HEK293 (cell line): ENCODE measurements at regions not wholly inside any gene's neighbourhood (a gene's known extent, or its start where the extent isn't known, plus 50 kb on each side); places are given as distances from the start of the nearest gene placed in this dataset.

Source experiments
- CTCF ChIA-PET: fragments of 350-600 bp; formaldehyde crosslinking; extraction: SDS; loops from one replicate; lab custom pipeline; 2021; ENCODE audit warnings: antibody characterized with exemption; lab: Yijun Ruan, JAX
- POLR2A ChIA-PET: fragments of 300-600 bp; formaldehyde crosslinking; extraction: SDS; loops from one replicate; lab custom pipeline; 2020; ENCODE audit warnings: antibody characterized with exemption, inconsistent platforms; lab: Yijun Ruan, JAX
- H3K27ac ChIP-seq: fragments of 200-500 bp; sonication (Bioruptor generic); 2 replicates; pipeline ENCODE4 v1.5.1; 2014; ENCODE audit warnings: low read depth, low read length, control low read depth, inconsistent platforms; ENCODE audit errors: extremely low read depth
- H3K36me3 ChIP-seq, 2 experiments: fragments of 200-500 bp in 1 of 2; sonication (Bioruptor generic) in 1 of 2; 1 replicate in 1 of 2; 2 replicates in 1 of 2; pipeline ENCODE4 v1.5.1; 2014 to 2017; ENCODE audit warnings: inconsistent platforms in 2 of 2, low read length in 2 of 2; ENCODE audit not compliant: control insufficient read depth in 2 of 2, insufficient read depth in 1 of 2
- H3K4me1 ChIP-seq: fragments of 200-500 bp; sonication (Bioruptor generic); 2 replicates; pipeline ENCODE4 v1.5.1; 2014; ENCODE audit warnings: mild to moderate bottlenecking, low read length, inconsistent platforms; ENCODE audit not compliant: control insufficient read depth, insufficient read depth
- H3K4me3 ChIP-seq: 2 replicates; pipeline ENCODE4 v1.5.1; 2011; ENCODE audit warnings: low read depth, mild to moderate bottlenecking, control low read depth, low read length, moderate library complexity
- H3K9me3 ChIP-seq: fragments of 200-500 bp; sonication (Bioruptor generic); 2 replicates; pipeline ENCODE4 v1.5.1; 2014; ENCODE audit warnings: low read depth, low read length, inconsistent platforms; ENCODE audit not compliant: control insufficient read depth, insufficient read depth
- GFI1B ChIP-seq: fragments of 450-650 bp; formaldehyde crosslinking; IDR thresholded peaks from 2 replicates; pipeline ENCODE4 v1.5.1; 2016; ENCODE audit warnings: missing biosample characterization, missing genetic modification characterization
- IKZF3 ChIP-seq: fragments of 450-650 bp; IDR thresholded peaks from 2 replicates; pipeline ENCODE4 v1.5.0; 2018; ENCODE audit warnings: missing biosample characterization, mild to moderate bottlenecking, missing genetic modification characterization, moderate library complexity
- KLF1 ChIP-seq: fragments of 450-650 bp; formaldehyde crosslinking; IDR thresholded peaks from 2 replicates; pipeline ENCODE4 v1.5.1; 2016; ENCODE audit warnings: missing biosample characterization, missing genetic modification characterization
- SP2 ChIP-seq: fragments of 450-650 bp; formaldehyde crosslinking; IDR thresholded peaks from 2 replicates; pipeline ENCODE4 v1.5.1; 2016; ENCODE audit warnings: missing biosample characterization, missing genetic modification characterization
- WT1 ChIP-seq: fragments of 450-650 bp; formaldehyde crosslinking; IDR thresholded peaks from 2 replicates; pipeline ENCODE4 v1.5.1; 2016; ENCODE audit warnings: missing biosample characterization, missing genetic modification characterization
- ZBTB7A ChIP-seq: fragments of 450-650 bp; formaldehyde crosslinking; IDR thresholded peaks from 2 replicates; pipeline ENCODE4 v1.5.1; 2016; ENCODE audit warnings: low read depth, missing biosample characterization, missing genetic modification characterization
- ZEB2 ChIP-seq: fragments of 450-650 bp; formaldehyde crosslinking; IDR thresholded peaks from 2 replicates; pipeline ENCODE4 v1.5.1; 2016; ENCODE audit warnings: missing biosample characterization, missing genetic modification characterization
- ZFHX2 ChIP-seq: fragments of 450-650 bp; formaldehyde crosslinking; conservative IDR thresholded peaks from 2 replicates; pipeline ENCODE4 v1.5.1; 2016; ENCODE audit warnings: missing biosample characterization, missing genetic modification characterization
- ZFP3 ChIP-seq: fragments of 450-650 bp; formaldehyde crosslinking; IDR thresholded peaks from 2 replicates; pipeline ENCODE4 v1.5.1; 2016; ENCODE audit warnings: low read depth, missing biosample characterization, missing genetic modification characterization
- ZNF112 ChIP-seq: fragments of 450-650 bp; formaldehyde crosslinking; IDR thresholded peaks from 2 replicates; pipeline ENCODE4 v1.5.0; 2017; ENCODE audit warnings: missing biosample characterization, missing genetic modification characterization
- ZNF19 ChIP-seq: fragments of 450-650 bp; formaldehyde crosslinking; IDR thresholded peaks from 2 replicates; pipeline ENCODE4; 2016; ENCODE audit warnings: missing biosample characterization, missing genetic modification characterization, low read depth
- ZNF248 ChIP-seq: fragments of 450-650 bp; formaldehyde crosslinking; IDR thresholded peaks from 2 replicates; pipeline ENCODE4 v1.5.1; 2017; ENCODE audit warnings: missing biosample characterization, missing genetic modification characterization
- ZNF354C ChIP-seq: fragments of 450-650 bp; formaldehyde crosslinking; IDR thresholded peaks from 2 replicates; pipeline ENCODE4 v1.5.1; 2016; ENCODE audit warnings: missing biosample characterization, missing genetic modification characterization, low read depth, borderline replicate concordance
- ZNF366 ChIP-seq: fragments of 450-650 bp; formaldehyde crosslinking; conservative IDR thresholded peaks from 2 replicates; pipeline ENCODE4 v1.5.1; 2016; ENCODE audit warnings: missing biosample characterization, missing genetic modification characterization
- ZNF549 ChIP-seq: fragments of 450-650 bp; IDR thresholded peaks from 2 replicates; pipeline ENCODE4 v1.5.1; 2018; ENCODE audit warnings: missing biosample characterization, missing genetic modification characterization, mild to moderate bottlenecking, inconsistent platforms, moderate library complexity
- ZNF560 ChIP-seq: fragments of 450-650 bp; formaldehyde crosslinking; IDR thresholded peaks from 2 replicates; pipeline ENCODE4 v1.5.1; 2017; ENCODE audit warnings: missing biosample characterization, missing genetic modification characterization, borderline replicate concordance
- ZNF600 ChIP-seq: fragments of 450-650 bp; formaldehyde crosslinking; IDR thresholded peaks from 2 replicates; pipeline ENCODE4 v1.5.1; 2016; ENCODE audit warnings: missing biosample characterization, missing genetic modification characterization
- ZNF610 ChIP-seq: fragments of 450-650 bp; formaldehyde crosslinking; IDR thresholded peaks from 2 replicates; pipeline ENCODE4 v1.5.1; 2016; ENCODE audit warnings: missing biosample characterization, missing genetic modification characterization, borderline replicate concordance
- ZNF629 ChIP-seq: fragments of 450-650 bp; formaldehyde crosslinking; IDR thresholded peaks from 2 replicates; pipeline ENCODE4 v1.5.1; 2017; ENCODE audit warnings: missing biosample characterization, missing genetic modification characterization
- ZNF658 ChIP-seq: fragments of 450-650 bp; formaldehyde crosslinking; IDR thresholded peaks from 2 replicates; pipeline ENCODE4; 2016; ENCODE audit warnings: missing biosample characterization, missing genetic modification characterization
- ZNF777 ChIP-seq: fragments of 450-650 bp; formaldehyde crosslinking; IDR thresholded peaks from 2 replicates; pipeline ENCODE4 v1.5.1; 2017; ENCODE audit warnings: missing biosample characterization, missing genetic modification characterization, borderline replicate concordance
- ZNF843 ChIP-seq: fragments of 450-650 bp; formaldehyde crosslinking; IDR thresholded peaks from 2 replicates; pipeline ENCODE4 v1.5.1; 2016; ENCODE audit warnings: missing biosample characterization, missing genetic modification characterization
- ZSCAN16 ChIP-seq: fragments of 450-650 bp; formaldehyde crosslinking; IDR thresholded peaks from 2 replicates; pipeline ENCODE4 v1.5.1; 2016; ENCODE audit warnings: missing biosample characterization, missing genetic modification characterization
- ZSCAN23 ChIP-seq: fragments of 450-650 bp; formaldehyde crosslinking; IDR thresholded peaks from 2 replicates; pipeline ENCODE4 v1.5.1; 2016; ENCODE audit warnings: missing biosample characterization, missing genetic modification characterization
- TF ChIP-seq, protein P1 (sequence below): fragments of 450-650 bp; formaldehyde crosslinking; IDR thresholded peaks from 2 replicates; pipeline ENCODE4 v1.5.1; 2016; ENCODE audit warnings: missing biosample characterization, missing genetic modification characterization
- TF ChIP-seq, protein P2 (sequence below): fragments of 450-650 bp; formaldehyde crosslinking; IDR thresholded peaks from 2 replicates; pipeline ENCODE4; 2016; ENCODE audit warnings: missing biosample characterization, missing genetic modification characterization
- TF ChIP-seq, protein P3 (sequence below): IDR thresholded peaks from 2 replicates; pipeline ENCODE4 v1.6.1; 2011; ENCODE audit warnings: mild to moderate bottlenecking, low read depth, low read length, borderline replicate concordance
- TF ChIP-seq, protein P4 (sequence below): fragments of 450-650 bp; formaldehyde crosslinking; IDR thresholded peaks from 2 replicates; pipeline ENCODE4 v1.5.1; 2017; ENCODE audit warnings: missing biosample characterization, missing genetic modification characterization

DNA sequence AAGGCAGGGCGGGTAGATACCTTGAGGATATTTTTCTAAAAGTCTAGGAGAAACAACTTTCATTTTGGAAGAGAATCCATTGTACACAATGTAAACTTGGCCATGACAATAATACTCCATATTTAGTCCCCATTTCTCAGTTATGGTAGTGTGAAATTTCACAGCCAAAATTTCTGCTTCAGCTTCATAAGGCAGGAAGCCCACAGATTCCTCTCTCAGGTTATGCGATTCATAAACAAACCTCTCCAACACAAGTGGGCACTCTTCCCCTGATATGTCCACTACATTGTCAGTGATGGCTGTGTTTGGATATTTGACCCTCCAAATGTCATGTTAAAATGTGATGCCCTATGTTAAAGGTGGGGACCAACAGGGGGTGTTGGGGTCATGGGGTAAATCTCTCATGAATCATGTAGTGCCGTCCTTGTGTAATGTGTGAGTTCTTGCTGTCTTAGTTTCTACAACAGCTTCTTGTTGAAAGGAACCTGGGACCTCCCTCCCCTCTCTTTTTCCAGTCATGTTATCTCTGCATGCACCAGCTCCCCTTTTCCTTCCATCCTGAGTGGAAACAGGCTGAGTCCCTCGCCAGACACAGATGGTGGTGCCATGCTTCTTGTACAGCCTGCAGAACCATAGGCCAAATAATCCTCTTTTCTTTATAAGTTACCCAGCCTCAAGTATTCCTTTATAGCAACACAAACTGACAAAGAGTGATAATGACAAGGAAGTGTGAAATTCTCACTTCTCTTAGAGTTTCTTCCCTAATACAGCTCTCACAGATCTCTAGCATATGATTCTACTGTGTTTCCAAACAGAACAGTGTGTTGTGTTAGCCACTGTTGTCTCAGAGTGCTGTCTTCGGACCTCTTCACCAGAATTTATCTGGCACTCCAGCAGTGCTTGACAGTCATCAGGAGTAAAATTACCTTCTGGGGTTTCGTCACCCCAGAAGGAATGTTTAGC, 598.4 kb upstream of the GNPDA2 start (continued):
- TF ChIP-seq ZNF19 (tag by site-specific recombination) (no peak), IKZF3 (tag by site-specific recombination) (no peak), ZNF560 (no peak), KLF1 (tag by site-specific recombination) (no peak), ZFP3 (no peak), ZSCAN23 (no peak), ZBTB7A (tag by site-specific recombination) (no peak), ZNF248 (tag by site-specific recombination) (no peak)
- TF ChIP-seq, protein P1, sequence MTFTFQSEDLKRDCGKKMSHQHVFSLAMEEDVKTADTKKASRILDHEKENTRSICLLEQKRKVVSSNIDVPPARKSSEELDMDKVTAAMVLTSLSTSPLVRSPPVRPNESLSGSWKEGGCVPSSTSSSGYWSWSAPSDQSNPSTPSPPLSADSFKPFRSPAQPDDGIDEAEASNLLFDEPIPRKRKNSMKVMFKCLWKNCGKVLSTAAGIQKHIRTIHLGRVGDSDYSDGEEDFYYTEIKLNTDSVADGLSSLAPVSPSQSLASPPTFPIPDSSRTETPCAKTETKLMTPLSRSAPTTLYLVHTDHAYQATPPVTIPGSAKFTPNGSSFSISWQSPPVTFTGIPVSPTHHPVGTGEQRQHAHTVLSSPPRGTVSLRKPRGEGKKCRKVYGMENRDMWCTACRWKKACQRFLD (tag by site-specific recombination), result no peak

DNA sequence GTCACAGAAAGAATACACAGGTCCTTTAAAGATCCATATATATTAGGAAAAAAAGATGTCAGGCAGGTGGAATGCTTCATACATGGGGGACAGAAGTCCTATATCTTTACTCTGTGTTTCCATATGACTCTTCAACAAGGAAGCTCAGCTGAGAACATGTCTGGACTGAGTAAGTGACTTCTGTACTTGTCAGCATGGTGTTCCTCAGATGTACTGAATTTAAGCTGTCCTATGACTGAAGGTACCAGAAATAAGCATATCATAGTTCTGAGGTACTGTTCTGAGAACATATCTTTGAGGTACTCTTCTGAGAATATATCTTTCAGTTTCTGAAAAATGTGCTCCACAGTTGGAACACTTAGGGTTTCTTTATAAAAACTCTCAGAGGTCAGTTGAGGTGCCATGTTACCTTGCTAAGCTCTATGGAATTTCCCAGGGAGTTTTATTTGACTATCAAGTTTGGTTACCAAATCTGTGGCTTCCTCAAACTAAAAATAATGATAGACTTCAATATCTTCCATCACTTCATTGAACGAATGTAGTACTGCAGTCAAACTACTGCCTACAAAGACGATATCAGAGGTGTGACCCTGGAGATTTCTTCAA, 597.2 kb upstream of the GNPDA2 start:
- Histone ChIP-seq H3K27ac (no peak overlapping the region), H3K9me3 (no peaks in the 10 kb centered on the region), H3K4me3 (no peak overlapping the region), H3K4me1 (no peaks in the 10 kb centered on the region), H3K36me3 (no peaks in the 10 kb centered on the region)
- ChIA-PET POLR2A (no interaction called here), CTCF (no interaction called here)
- TF ChIP-seq GFI1B (tag by site-specific recombination) (no peak), ZNF549 (tag by site-specific recombination) (no peak), ZNF112 (tag by site-specific recombination) (no peak), ZNF777 (tag by site-specific recombination) (no peak), ZNF658 (tag by site-specific recombination) (no peak)
- TF ChIP-seq, protein P2, sequence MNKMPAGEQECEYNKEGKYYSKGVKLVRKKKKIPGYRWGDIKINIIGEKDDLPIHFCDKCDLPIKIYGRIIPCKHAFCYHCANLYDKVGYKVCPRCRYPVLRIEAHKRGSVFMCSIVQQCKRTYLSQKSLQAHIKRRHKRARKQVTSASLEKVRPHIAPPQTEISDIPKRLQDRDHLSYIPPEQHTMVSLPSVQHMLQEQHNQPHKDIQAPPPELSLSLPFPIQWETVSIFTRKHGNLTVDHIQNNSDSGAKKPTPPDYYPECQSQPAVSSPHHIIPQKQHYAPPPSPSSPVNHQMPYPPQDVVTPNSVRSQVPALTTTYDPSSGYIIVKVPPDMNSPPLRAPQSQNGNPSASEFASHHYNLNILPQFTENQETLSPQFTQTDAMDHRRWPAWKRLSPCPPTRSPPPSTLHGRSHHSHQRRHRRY (tag by site-specific recombination), result no peak
- TF ChIP-seq, protein P3, sequence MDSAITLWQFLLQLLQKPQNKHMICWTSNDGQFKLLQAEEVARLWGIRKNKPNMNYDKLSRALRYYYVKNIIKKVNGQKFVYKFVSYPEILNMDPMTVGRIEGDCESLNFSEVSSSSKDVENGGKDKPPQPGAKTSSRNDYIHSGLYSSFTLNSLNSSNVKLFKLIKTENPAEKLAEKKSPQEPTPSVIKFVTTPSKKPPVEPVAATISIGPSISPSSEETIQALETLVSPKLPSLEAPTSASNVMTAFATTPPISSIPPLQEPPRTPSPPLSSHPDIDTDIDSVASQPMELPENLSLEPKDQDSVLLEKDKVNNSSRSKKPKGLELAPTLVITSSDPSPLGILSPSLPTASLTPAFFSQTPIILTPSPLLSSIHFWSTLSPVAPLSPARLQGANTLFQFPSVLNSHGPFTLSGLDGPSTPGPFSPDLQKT, result no peak
- TF ChIP-seq, all 188 proteins: peak for 0

DNA sequence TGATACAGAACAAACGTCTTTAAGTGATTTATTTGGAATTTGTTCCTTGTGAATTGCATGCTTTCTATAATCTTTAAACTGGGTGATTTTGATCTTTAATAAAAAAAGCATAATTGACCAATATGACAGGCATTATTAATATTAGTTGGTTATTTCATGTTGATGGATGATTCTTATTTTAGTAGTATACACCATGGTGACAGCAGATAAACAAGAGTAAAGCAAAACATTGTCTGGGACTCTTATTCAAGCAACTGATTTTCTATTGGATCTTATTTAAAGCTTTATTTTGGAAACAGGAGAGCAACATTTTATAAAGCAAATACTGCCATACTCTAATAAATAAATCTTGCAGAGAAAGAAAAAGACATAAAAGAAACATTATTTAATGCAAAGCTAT, 591.4 kb upstream of the GNPDA2 start:
- no peaks in the 10 kb centered on the region for H3K36me3 ChIP-seq
- no peaks in the 10 kb centered on the region for H3K9me3 ChIP-seq
- no peak overlapping the region for H3K27ac ChIP-seq
- H3K4me1 ChIP-seq, result no peaks in the 10 kb centered on the region
- no peak overlapping the region for H3K4me3 ChIP-seq
- POLR2A ChIA-PET, result no interaction called here
- CTCF ChIA-PET, result no interaction called here
- no peak for TF ChIP-seq ZNF366 (tag by site-specific recombination)
- TF ChIP-seq ZNF600, result no peak
- no peak for TF ChIP-seq ZNF354C (tag by site-specific recombination)
- no peak for TF ChIP-seq ZNF629
- no peak for TF ChIP-seq ZSCAN16 (tag by site-specific recombination)
- TF ChIP-seq ZNF112 (tag by site-specific recombination), result no peak
- no peak for TF ChIP-seq ZNF843 (tag by site-specific recombination)
- TF ChIP-seq, protein P4, sequence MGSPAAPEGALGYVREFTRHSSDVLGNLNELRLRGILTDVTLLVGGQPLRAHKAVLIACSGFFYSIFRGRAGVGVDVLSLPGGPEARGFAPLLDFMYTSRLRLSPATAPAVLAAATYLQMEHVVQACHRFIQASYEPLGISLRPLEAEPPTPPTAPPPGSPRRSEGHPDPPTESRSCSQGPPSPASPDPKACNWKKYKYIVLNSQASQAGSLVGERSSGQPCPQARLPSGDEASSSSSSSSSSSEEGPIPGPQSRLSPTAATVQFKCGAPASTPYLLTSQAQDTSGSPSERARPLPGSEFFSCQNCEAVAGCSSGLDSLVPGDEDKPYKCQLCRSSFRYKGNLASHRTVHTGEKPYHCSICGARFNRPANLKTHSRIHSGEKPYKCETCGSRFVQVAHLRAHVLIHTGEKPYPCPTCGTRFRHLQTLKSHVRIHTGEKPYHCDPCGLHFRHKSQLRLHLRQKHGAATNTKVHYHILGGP (tag by site-specific recombination), result no peak
- no peak for TF ChIP-seq ZEB2
- TF ChIP-seq SP2 (tag by site-specific recombination), result no peak
- TF ChIP-seq ZFHX2 (tag by site-specific recombination), result no peak
- TF ChIP-seq WT1 (tag by site-specific recombination), result no peak
- no peak for TF ChIP-seq ZNF610 (tag by site-specific recombination)
